ENCODE measurements at regions not wholly inside any gene's neighbourhood (a gene's known extent, or its start where the extent isn't known, plus 50 kb on each side); places are given as distances from the start of the nearest gene placed in this dataset.

DNA sequence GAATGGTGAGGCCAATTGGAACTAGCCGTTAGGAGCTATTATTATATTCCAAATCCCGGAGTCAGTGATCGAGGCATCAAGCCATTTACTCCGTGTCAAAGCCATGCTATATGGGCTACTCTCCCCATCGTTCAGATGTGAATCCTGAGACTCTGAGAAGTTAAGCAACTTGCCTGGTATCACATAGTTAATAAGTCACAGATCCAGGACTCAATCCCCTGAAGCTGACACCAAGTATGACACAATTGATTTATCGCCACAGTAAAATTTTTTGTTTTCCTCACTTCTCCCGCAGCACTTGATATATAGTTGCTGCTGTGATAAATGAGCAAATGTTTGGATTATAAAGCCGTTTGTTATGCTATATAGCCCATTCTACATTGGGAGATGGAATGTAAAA, 50.8 kb upstream of the TSHZ2 start:
- Histone ChIP-seq H3K27ac (ENCODE audit: insufficient read depth, low read length, poor library complexity, severe bottlenecking) (no peak overlapping the region), H3K27me3 (replicated peaks; ENCODE audit: control insufficient read depth, insufficient read depth, low read length, poor library complexity, severe bottlenecking) (no peaks in the 10 kb centered on the region), H3K4me1 (ENCODE audit: control insufficient read depth, insufficient read depth, low read length, poor library complexity, severe bottlenecking) (no peaks in the 10 kb centered on the region), H3K9me3 (ENCODE audit: control insufficient read depth, low read length) (no peaks in the 10 kb centered on the region), H3K36me3 (ENCODE audit: control insufficient read depth, insufficient read depth, low read length) (no peaks in the 10 kb centered on the region), H3K4me3 (ENCODE audit: insufficient read depth, low read depth, low read length, poor library complexity, severe bottlenecking) (no peak overlapping the region)
- no peak for DNase-seq

DNA sequence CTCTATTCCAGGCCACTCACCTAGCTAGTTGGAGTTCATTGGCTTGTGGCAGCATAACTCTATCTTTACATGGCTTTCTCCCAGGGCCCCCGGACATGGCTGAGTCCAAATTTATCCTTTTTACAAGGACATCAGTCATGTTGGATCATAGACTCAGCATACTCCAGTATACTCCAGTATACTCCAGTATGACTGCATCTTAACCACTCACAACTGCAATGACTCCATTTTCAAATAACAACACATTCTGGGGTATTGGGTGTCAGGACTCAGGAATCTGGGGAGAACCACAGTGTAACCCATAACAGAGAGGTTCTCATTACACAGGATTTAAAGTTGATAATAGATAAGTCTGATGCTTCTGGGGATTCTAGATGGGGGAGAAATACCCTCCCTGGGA, 53.8 kb upstream of the TSHZ2 start:
- no peaks in the 10 kb centered on the region for H3K9me3 ChIP-seq (ENCODE audit: control insufficient read depth, low read length)
- H3K4me1 ChIP-seq (ENCODE audit: control insufficient read depth, insufficient read depth, low read length, poor library complexity, severe bottlenecking): no peaks in the 10 kb centered on the region
- no peak for DNase-seq
- no peak overlapping the region for H3K4me3 ChIP-seq (ENCODE audit: insufficient read depth, low read depth, low read length, poor library complexity, severe bottlenecking)
- H3K27me3 ChIP-seq (replicated peaks; ENCODE audit: control insufficient read depth, insufficient read depth, low read length, poor library complexity, severe bottlenecking): no peaks in the 10 kb centered on the region
- no peak overlapping the region for H3K27ac ChIP-seq (ENCODE audit: insufficient read depth, low read length, poor library complexity, severe bottlenecking)
- H3K36me3 ChIP-seq (ENCODE audit: control insufficient read depth, insufficient read depth, low read length): no peaks in the 10 kb centered on the region

DNA sequence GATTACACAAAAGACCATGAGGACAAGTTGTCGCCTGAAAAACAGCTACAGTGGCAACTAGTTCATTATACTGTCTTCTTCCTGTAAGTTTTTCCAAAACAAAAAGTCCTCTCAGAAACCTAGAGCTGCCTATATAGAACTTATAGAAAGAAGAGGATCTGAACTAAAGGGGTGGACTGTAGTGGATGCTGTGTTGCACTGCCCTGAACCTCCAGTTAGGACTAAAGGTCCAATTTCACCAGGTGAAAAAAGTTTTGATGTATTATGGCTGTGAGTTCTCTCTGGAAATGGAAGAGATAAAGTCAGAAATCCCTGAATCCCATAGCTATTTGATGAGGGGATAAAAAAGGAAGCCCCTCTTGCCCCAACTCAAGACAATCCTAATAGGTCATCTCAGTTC, 56.6 kb upstream of the TSHZ2 start:
- H3K36me3 ChIP-seq (ENCODE audit: control insufficient read depth, insufficient read depth, low read length): no peaks in the 10 kb centered on the region
- no peaks in the 10 kb centered on the region for H3K27me3 ChIP-seq (replicated peaks; ENCODE audit: control insufficient read depth, insufficient read depth, low read length, poor library complexity, severe bottlenecking)
- H3K9me3 ChIP-seq (ENCODE audit: control insufficient read depth, low read length): no peaks in the 10 kb centered on the region
- no peak overlapping the region for H3K27ac ChIP-seq (ENCODE audit: insufficient read depth, low read length, poor library complexity, severe bottlenecking)
- no peak overlapping the region for H3K4me3 ChIP-seq (ENCODE audit: insufficient read depth, low read depth, low read length, poor library complexity, severe bottlenecking)
- DNase-seq: no peak
- no peaks in the 10 kb centered on the region for H3K4me1 ChIP-seq (ENCODE audit: control insufficient read depth, insufficient read depth, low read length, poor library complexity, severe bottlenecking)

DNA sequence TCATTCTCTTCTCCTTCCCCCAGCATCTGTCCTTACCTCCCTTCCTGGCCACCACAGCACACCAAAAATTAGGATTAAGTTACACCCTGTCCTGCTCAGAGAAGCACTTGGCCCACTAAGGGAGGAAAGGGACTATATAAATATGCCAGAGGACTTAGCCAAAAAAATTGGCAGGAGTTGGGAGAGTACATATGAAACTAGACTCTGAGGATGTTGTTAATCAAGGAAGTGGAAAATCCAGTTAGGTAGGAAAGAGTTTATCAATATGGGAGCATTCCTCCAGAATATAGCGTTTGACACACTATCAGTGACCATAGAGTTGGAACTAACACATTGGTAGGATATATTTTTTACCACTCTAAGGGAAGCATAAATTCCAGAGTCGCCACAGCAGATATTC, 57.3 kb upstream of the TSHZ2 start:
- DNase-seq: no peak

DNA sequence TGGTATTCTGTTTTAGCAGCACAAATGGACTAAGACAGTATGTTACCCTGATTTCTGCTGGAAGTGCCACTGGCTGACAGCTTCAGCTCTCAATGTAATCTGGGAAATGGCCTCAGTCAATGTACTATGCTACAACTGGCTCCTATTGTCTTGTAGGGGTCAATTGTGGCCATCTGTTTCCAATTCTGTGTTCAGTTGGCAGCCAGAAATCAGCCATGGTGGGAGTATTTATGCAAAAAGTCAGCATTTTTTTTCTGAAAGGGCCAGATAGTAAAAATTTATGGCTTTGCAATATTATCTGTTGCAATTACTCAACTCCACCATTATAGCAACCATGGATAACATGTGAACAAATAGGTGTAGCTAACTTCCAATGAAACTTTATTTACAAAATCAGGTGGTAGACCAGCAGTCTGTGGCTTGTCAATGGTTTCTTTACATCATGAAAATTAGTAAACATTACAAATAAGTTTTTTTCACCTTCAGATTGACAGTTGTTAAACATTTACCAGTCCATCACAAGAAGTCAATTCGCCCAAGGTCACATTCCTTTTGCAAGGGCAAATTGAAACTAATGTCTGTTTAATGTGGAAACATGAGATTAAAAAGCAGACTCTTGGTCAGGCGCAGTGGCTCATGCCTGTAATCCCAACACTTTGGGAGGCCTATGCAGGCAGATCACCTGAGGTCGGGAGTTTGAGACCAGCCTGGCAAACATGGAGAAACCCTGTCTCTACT, 58.3 kb upstream of the TSHZ2 start:
- H3K27ac ChIP-seq (ENCODE audit: insufficient read depth, low read length, poor library complexity, severe bottlenecking): no peak overlapping the region
- DNase-seq: no peak
- H3K4me3 ChIP-seq (ENCODE audit: insufficient read depth, low read depth, low read length, poor library complexity, severe bottlenecking): no peak overlapping the region
- no peaks in the 10 kb centered on the region for H3K4me1 ChIP-seq (ENCODE audit: control insufficient read depth, insufficient read depth, low read length, poor library complexity, severe bottlenecking)
- H3K36me3 ChIP-seq (ENCODE audit: control insufficient read depth, insufficient read depth, low read length): no peaks in the 10 kb centered on the region
- H3K27me3 ChIP-seq (replicated peaks; ENCODE audit: control insufficient read depth, insufficient read depth, low read length, poor library complexity, severe bottlenecking): no peaks in the 10 kb centered on the region
- H3K9me3 ChIP-seq (ENCODE audit: control insufficient read depth, low read length): no peaks in the 10 kb centered on the region

More for the DNA sequence above, 57.3 kb upstream of the TSHZ2 start:
- Histone ChIP-seq H3K4me3 (ENCODE audit: insufficient read depth, low read depth, low read length, poor library complexity, severe bottlenecking) (no peak overlapping the region), H3K4me1 (ENCODE audit: control insufficient read depth, insufficient read depth, low read length, poor library complexity, severe bottlenecking) (no peaks in the 10 kb centered on the region), H3K27ac (ENCODE audit: insufficient read depth, low read length, poor library complexity, severe bottlenecking) (no peak overlapping the region), H3K9me3 (ENCODE audit: control insufficient read depth, low read length) (no peaks in the 10 kb centered on the region), H3K36me3 (ENCODE audit: control insufficient read depth, insufficient read depth, low read length) (no peaks in the 10 kb centered on the region), H3K27me3 (replicated peaks; ENCODE audit: control insufficient read depth, insufficient read depth, low read length, poor library complexity, severe bottlenecking) (no peaks in the 10 kb centered on the region)

DNA sequence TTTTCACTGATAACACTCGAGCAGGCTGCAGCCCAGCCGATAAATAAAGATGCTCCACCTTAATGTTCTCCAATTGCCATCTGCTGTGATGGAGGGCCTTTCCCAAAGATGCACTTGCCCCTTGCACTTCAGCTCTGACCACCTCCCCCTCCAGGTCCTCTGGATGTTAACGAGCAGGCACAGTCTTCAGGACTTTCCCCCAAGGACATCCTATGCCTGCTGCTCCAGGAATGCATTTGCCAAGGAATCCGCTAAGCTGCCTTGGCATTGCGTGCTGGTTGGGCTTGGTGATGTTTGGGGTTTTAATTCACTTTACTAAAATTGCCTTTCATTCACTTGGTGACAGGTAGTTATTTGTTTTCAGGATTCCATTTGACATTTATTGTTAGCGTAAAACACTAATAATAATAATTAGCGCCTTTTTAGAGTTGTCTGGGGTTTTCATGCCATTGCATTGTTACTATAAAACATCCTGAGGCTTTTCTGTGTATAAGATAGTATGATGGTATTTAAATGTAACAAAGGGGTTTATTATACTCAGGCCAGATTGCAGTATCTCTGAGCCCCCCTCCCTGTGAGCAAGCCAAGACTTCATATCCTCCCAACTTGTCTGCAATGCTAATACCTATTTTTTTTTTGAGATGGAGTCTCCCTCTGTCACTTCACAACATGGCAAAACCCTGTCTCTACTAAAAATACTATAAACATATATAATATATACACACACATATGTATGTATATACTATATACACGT, 66.7 kb upstream of the TSHZ2 start:
- Histone ChIP-seq H3K27ac (ENCODE audit: insufficient read depth, low read length, poor library complexity, severe bottlenecking) (no peak overlapping the region), H3K36me3 (ENCODE audit: control insufficient read depth, insufficient read depth, low read length) (no peaks in the 10 kb centered on the region), H3K9me3 (ENCODE audit: control insufficient read depth, low read length) (no peaks in the 10 kb centered on the region), H3K4me1 (ENCODE audit: control insufficient read depth, insufficient read depth, low read length, poor library complexity, severe bottlenecking) (no peaks in the 10 kb centered on the region), H3K27me3 (replicated peaks; ENCODE audit: control insufficient read depth, insufficient read depth, low read length, poor library complexity, severe bottlenecking) (no peaks in the 10 kb centered on the region), H3K4me3 (ENCODE audit: insufficient read depth, low read depth, low read length, poor library complexity, severe bottlenecking) (no peak overlapping the region)
- no peak for DNase-seq

DNA sequence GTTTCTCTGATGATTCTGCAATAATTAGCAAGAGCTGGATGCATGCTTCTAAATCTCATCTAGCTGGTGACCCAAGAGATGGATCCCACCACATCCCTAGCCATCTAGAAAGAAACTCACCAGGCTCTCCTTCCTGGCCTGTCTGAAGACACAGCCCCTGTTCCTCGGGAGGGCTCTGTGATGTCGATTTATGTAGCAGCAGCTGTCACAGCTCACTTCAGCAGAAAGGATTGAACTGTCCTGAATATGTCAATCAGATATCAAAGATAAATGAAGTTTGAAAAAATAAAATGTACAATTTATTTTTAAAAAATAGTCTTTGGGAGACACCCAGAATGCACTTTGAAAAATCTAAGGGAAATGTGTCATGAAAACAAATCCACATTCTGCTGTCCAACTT, 67.3 kb upstream of the TSHZ2 start:
- H3K4me3 ChIP-seq (ENCODE audit: insufficient read depth, low read depth, low read length, poor library complexity, severe bottlenecking): no peak overlapping the region
- no peaks in the 10 kb centered on the region for H3K4me1 ChIP-seq (ENCODE audit: control insufficient read depth, insufficient read depth, low read length, poor library complexity, severe bottlenecking)
- no peaks in the 10 kb centered on the region for H3K9me3 ChIP-seq (ENCODE audit: control insufficient read depth, low read length)
- H3K27me3 ChIP-seq (replicated peaks; ENCODE audit: control insufficient read depth, insufficient read depth, low read length, poor library complexity, severe bottlenecking): no peaks in the 10 kb centered on the region
- H3K36me3 ChIP-seq (ENCODE audit: control insufficient read depth, insufficient read depth, low read length): no peaks in the 10 kb centered on the region
- no peak for DNase-seq
- no peak overlapping the region for H3K27ac ChIP-seq (ENCODE audit: insufficient read depth, low read length, poor library complexity, severe bottlenecking)

DNA sequence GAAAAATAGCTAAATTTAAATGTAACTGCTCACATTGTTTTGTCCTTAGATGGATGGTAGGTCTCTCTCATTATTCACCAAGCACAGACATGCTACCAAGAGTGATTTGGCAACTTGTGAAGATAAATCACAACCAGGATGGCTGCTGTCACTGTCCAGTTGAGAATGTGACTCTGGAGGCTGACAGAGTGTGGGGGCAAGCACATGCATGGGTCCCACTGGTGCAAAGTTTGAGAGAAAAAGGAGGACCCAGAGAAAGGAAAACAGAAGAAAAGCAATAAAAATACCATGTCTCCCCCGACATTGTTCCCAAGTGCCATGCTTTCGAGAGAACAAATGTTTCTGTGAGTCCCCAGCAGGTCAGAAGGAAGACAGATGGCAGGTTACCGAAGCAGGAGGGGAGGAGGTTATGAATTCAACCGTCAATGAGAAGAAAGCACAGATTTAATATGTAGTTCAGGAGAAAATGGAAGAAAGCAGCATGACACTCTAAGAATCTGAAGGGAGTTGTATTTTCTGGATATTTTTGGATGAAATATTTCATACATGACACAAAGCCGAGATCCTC, 73.0 kb upstream of the TSHZ2 start:
- Histone ChIP-seq H3K27me3 (replicated peaks; ENCODE audit: control insufficient read depth, insufficient read depth, low read length, poor library complexity, severe bottlenecking) (no peaks in the 10 kb centered on the region), H3K4me1 (ENCODE audit: control insufficient read depth, insufficient read depth, low read length, poor library complexity, severe bottlenecking) (no peaks in the 10 kb centered on the region), H3K36me3 (ENCODE audit: control insufficient read depth, insufficient read depth, low read length) (no peaks in the 10 kb centered on the region), H3K9me3 (ENCODE audit: control insufficient read depth, low read length) (no peaks in the 10 kb centered on the region), H3K4me3 (ENCODE audit: insufficient read depth, low read depth, low read length, poor library complexity, severe bottlenecking) (no peak overlapping the region), H3K27ac (ENCODE audit: insufficient read depth, low read length, poor library complexity, severe bottlenecking) (no peak overlapping the region)
- DNase-seq: no peak

DNA sequence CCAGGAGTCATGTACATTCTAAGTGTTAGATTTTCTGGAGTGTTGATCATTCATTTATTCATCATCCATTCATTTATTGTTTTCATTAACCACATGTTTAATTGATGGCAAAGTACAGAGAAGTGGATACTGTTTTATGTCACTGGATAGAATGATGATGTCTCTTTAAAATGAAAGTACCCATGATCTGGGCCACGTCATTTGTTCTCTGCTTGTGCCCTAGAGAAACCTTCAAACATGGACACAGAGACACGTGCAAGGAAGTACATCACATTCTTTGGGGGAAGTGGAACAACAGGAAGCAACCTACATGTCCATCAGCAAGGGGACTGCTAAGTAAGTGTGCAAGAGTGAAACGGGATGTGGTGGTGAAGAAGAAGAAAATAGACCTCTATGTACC, 75.8 kb upstream of the TSHZ2 start:
- no peak overlapping the region for H3K4me3 ChIP-seq (ENCODE audit: insufficient read depth, low read depth, low read length, poor library complexity, severe bottlenecking)
- H3K4me1 ChIP-seq (ENCODE audit: control insufficient read depth, insufficient read depth, low read length, poor library complexity, severe bottlenecking): no peaks in the 10 kb centered on the region
- no peak for DNase-seq
- H3K36me3 ChIP-seq (ENCODE audit: control insufficient read depth, insufficient read depth, low read length): no peaks in the 10 kb centered on the region
- H3K9me3 ChIP-seq (ENCODE audit: control insufficient read depth, low read length): no peaks in the 10 kb centered on the region
- H3K27me3 ChIP-seq (replicated peaks; ENCODE audit: control insufficient read depth, insufficient read depth, low read length, poor library complexity, severe bottlenecking): no peaks in the 10 kb centered on the region
- H3K27ac ChIP-seq (ENCODE audit: insufficient read depth, low read length, poor library complexity, severe bottlenecking): no peak overlapping the region

DNA sequence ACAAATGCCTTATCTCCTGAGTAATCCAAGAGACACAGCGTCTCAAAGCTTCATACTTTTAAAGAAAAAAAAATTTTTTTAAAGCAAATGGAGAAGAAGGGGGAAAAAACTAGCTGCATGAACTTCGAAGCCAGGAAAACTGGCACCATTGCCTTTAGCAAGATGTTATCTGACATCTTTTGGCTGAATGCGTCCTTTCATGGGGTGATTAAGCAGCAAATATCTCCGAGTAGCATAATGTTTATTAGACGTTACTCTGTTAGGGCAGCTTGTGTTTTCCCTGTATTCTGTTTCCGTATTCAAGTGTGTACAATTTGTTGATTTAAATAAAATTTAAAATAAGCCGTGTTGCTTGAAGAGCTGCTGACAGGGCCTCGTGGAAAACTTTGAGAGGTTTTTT, 76.5 kb upstream of the TSHZ2 start:
- no peak overlapping the region for H3K27ac ChIP-seq (ENCODE audit: insufficient read depth, low read length, poor library complexity, severe bottlenecking)
- H3K4me3 ChIP-seq (ENCODE audit: insufficient read depth, low read depth, low read length, poor library complexity, severe bottlenecking): no peak overlapping the region
- no peaks in the 10 kb centered on the region for H3K4me1 ChIP-seq (ENCODE audit: control insufficient read depth, insufficient read depth, low read length, poor library complexity, severe bottlenecking)
- no peaks in the 10 kb centered on the region for H3K9me3 ChIP-seq (ENCODE audit: control insufficient read depth, low read length)
- no peak for DNase-seq
- no peaks in the 10 kb centered on the region for H3K36me3 ChIP-seq (ENCODE audit: control insufficient read depth, insufficient read depth, low read length)
- no peaks in the 10 kb centered on the region for H3K27me3 ChIP-seq (replicated peaks; ENCODE audit: control insufficient read depth, insufficient read depth, low read length, poor library complexity, severe bottlenecking)
